WTC11 (cell line): ENCODE measurements at regions not wholly inside any gene's neighbourhood (a gene's known extent, or its start where the extent isn't known, plus 50 kb on each side); places are given as distances from the start of the nearest gene placed in this dataset.

Source experiments
- ATAC-seq: fragments of 200-7000 bp; cut with Tn5 transposase; 2 replicates; pipeline ENCODE4 v1.10.0; 2021; ENCODE audit warnings: mild to moderate bottlenecking, moderate library complexity
- CTCF ChIA-PET: fragments of 300-600 bp; sonication (Branson Sonifier 250); formaldehyde crosslinking; loops from one replicate; lab custom pipeline; 2021; ENCODE audit warnings: antibody characterized with exemption; lab: Charles Lee
- POLR2A ChIA-PET: fragments of 350-600 bp; sonication (Branson Sonifier 250); formaldehyde crosslinking; loops from one replicate; lab custom pipeline; 2021; ENCODE audit warnings: antibody characterized with exemption; lab: Charles Lee
- DNase-seq: peaks from one replicate; pipeline ENCODE4 v3.0.0; 2021; ENCODE audit warnings: low spot score
- H3K27ac Mint-ChIP-seq: 2 replicates; pipeline ENCODE4 v1.8.0; 2021; ENCODE audit warnings: mixed read lengths
- H3K27me3 Mint-ChIP-seq: 2 replicates; pipeline ENCODE4 v1.8.0; 2021; ENCODE audit warnings: low read depth, mild to moderate bottlenecking, moderate library complexity, mixed read lengths
- H3K36me3 Mint-ChIP-seq: 2 replicates; pipeline ENCODE4 v1.8.0; 2021; ENCODE audit warnings: mixed read lengths
- H3K4me1 Mint-ChIP-seq: 2 replicates; pipeline ENCODE4 v1.8.0; 2022; ENCODE audit warnings: mixed read lengths
- H3K4me3 Mint-ChIP-seq: 2 replicates; pipeline ENCODE4 v1.8.0; 2021; ENCODE audit warnings: mild to moderate bottlenecking, moderate library complexity, mixed read lengths
- H3K9me3 Mint-ChIP-seq: 2 replicates; pipeline ENCODE4 v1.8.0; 2021; ENCODE audit warnings: mixed read lengths
- AFF4 ChIP-seq: sonication (generic); formaldehyde crosslinking; IDR thresholded peaks from 2 replicates; pipeline ENCODE4 v1.8.1; 2023; ENCODE audit warnings: mild to moderate bottlenecking, missing genetic modification reagents, borderline replicate concordance
- ATF6 ChIP-seq: sonication (generic); formaldehyde crosslinking; IDR thresholded peaks from 2 replicates; pipeline ENCODE4 v1.8.1; 2023; ENCODE audit warnings: mild to moderate bottlenecking, missing genetic modification reagents
- E2F4 ChIP-seq: sonication (generic); formaldehyde crosslinking; IDR thresholded peaks from 2 replicates; pipeline ENCODE4 v1.8.1; 2022; ENCODE audit warnings: low read depth, mild to moderate bottlenecking, moderate library complexity, missing genetic modification reagents, borderline replicate concordance
- E2F5 ChIP-seq: sonication (generic); formaldehyde crosslinking; IDR thresholded peaks from 2 replicates; pipeline ENCODE4 v1.8.1; 2022; ENCODE audit warnings: mild to moderate bottlenecking, moderate library complexity, missing genetic modification reagents
- ERG ChIP-seq: fragments of 250-450 bp; sonication (Bioruptor Pico); IDR thresholded peaks from 2 replicates; pipeline ENCODE4 v1.8.0; 2021; ENCODE audit warnings: mild to moderate bottlenecking
- FOXK1 ChIP-seq: sonication (generic); formaldehyde crosslinking; IDR thresholded peaks from 2 replicates; pipeline ENCODE4 v1.8.0; 2022; ENCODE audit warnings: mild to moderate bottlenecking, moderate library complexity, missing genetic modification reagents
- JAZF1 ChIP-seq: fragments of 250-450 bp; sonication (Bioruptor Pico); IDR thresholded peaks from 2 replicates; pipeline ENCODE4 v1.9.0; 2021; ENCODE audit warnings: moderate library complexity, mild to moderate bottlenecking, inconsistent platforms
- NFE2L1 ChIP-seq: sonication (generic); formaldehyde crosslinking; IDR thresholded peaks from 2 replicates; pipeline ENCODE4 v1.8.1; 2023; ENCODE audit warnings: missing genetic modification reagents
- NFYB ChIP-seq: sonication (generic); formaldehyde crosslinking; conservative IDR thresholded peaks from 2 replicates; pipeline ENCODE4 v1.8.0; 2022; ENCODE audit warnings: low read depth, missing genetic modification reagents
- NR2C2 ChIP-seq: sonication (generic); formaldehyde crosslinking; IDR thresholded peaks from 2 replicates; pipeline ENCODE4 v1.8.0; 2022; ENCODE audit warnings: mild to moderate bottlenecking, missing genetic modification reagents
- OVOL2 ChIP-seq: fragments of 250-450 bp; sonication (Bioruptor Pico); IDR thresholded peaks from 2 replicates; pipeline ENCODE4 v1.9.0; 2021; ENCODE audit warnings: mild to moderate bottlenecking, borderline replicate concordance
- PRDM15 ChIP-seq: sonication (generic); formaldehyde crosslinking; IDR thresholded peaks from 2 replicates; pipeline ENCODE4 v1.8.0; 2022; ENCODE audit warnings: missing genetic modification reagents
- SP1 ChIP-seq: sonication (generic); formaldehyde crosslinking; conservative IDR thresholded peaks from 2 replicates; pipeline ENCODE4 v1.8.1; 2022; ENCODE audit warnings: missing genetic modification reagents
- ZBTB21 ChIP-seq: sonication (generic); formaldehyde crosslinking; IDR thresholded peaks from 2 replicates; pipeline ENCODE4 v1.8.1; 2023; ENCODE audit warnings: mild to moderate bottlenecking, missing genetic modification reagents, borderline replicate concordance
- ZNF425 ChIP-seq: fragments of 250-450 bp; sonication (Bioruptor Pico); conservative IDR thresholded peaks from 2 replicates; pipeline ENCODE4 v1.9.0; 2021; ENCODE audit warnings: mild to moderate bottlenecking
- ZNF512 ChIP-seq: sonication (generic); formaldehyde crosslinking; IDR thresholded peaks from 2 replicates; pipeline ENCODE4 v1.8.1; 2022; ENCODE audit warnings: missing genetic modification reagents, borderline replicate concordance
- ZNF671 ChIP-seq: fragments of 250-450 bp; sonication (Bioruptor Pico); IDR thresholded peaks from 2 replicates; pipeline ENCODE4 v1.8.0; 2021; ENCODE audit warnings: mild to moderate bottlenecking

GRCh38 chr2:208608122-208608835 is 201.7 kb downstream of the PTH2R start (continued):
- no peak for TF ChIP-seq E2F4 (CRISPR knock-in tag)

- H3K4me3 Mint-ChIP-seq: no peak overlapping the region
- H3K4me1 Mint-ChIP-seq: no peaks in the 10 kb centered on the region
- no peak for ATAC-seq
- no peaks in the 10 kb centered on the region; the same call in 1 of the 2 replicates for H3K27me3 Mint-ChIP-seq
- ChIA-PET POLR2A (no interaction called here), CTCF (no interaction called here)
- no peak for DNase-seq
- H3K9me3 Mint-ChIP-seq: peaks cover 36% of the 10 kb centered on the region
- no peak overlapping the region for H3K27ac Mint-ChIP-seq
- peaks cover 10% of the 10 kb centered on the region for H3K36me3 Mint-ChIP-seq
- no peak for TF ChIP-seq ATF6 (CRISPR knock-in tag)
- no peak for TF ChIP-seq NFYB (CRISPR knock-in tag)
- no peak for TF ChIP-seq JAZF1 (CRISPR knock-in tag)
- TF ChIP-seq NFE2L1 (CRISPR knock-in tag): no peak
- TF ChIP-seq SP1 (CRISPR knock-in tag): no peak
- no peak for TF ChIP-seq ZBTB21
- no peak for TF ChIP-seq FOXK1 (CRISPR knock-in tag)
- no peak for TF ChIP-seq AFF4
- TF ChIP-seq ZNF671 (CRISPR knock-in tag): no peak
- TF ChIP-seq PRDM15 (CRISPR knock-in tag): no peak
- TF ChIP-seq E2F5: no peak
- no peak for TF ChIP-seq NR2C2 (CRISPR knock-in tag)
- no peak for TF ChIP-seq OVOL2 (CRISPR knock-in tag)
- no peak for TF ChIP-seq ZNF425 (CRISPR knock-in tag)
- TF ChIP-seq ERG (CRISPR knock-in tag): no peak
- no peak for TF ChIP-seq ZNF512 (CRISPR knock-in tag)
Observed at GRCh38 chr2:208609166-208609804, 202.7 kb downstream of the PTH2R start.
